H1 (cell line): ENCODE measurements at regions not wholly inside any gene's neighbourhood (a gene's known extent, or its start where the extent isn't known, plus 50 kb on each side); places are given as distances from the start of the nearest gene placed in this dataset.

Source experiments
- MAFK ChIP-seq: IDR thresholded peaks from 2 replicates; pipeline ENCODE4 v1.6.1; 2012; ENCODE audit warnings: low read depth, mild to moderate bottlenecking, improper control_type of control experiment, low read length
- NANOG ChIP-seq: IDR thresholded peaks from 2 replicates; pipeline ENCODE4 v1.6.1; 2011; ENCODE audit warnings: low read length, low read depth, mild to moderate bottlenecking, inconsistent platforms; ENCODE audit not compliant: insufficient read depth, poor library complexity, severe bottlenecking
- POU5F1 ChIP-seq: IDR thresholded peaks from 2 replicates; pipeline ENCODE4 v1.6.1; 2011; ENCODE audit warnings: low read depth, mild to moderate bottlenecking, low read length, moderate library complexity
- SIRT6 ChIP-seq: IDR thresholded peaks from one replicate; pipeline ENCODE4 v1.7.1; 2012; ENCODE audit warnings: low read length, inconsistent platforms
- SIX5 ChIP-seq: IDR thresholded peaks from 2 replicates; pipeline ENCODE4 v1.6.1; 2011; ENCODE audit warnings: mild to moderate bottlenecking, low read depth, low read length
- TF ChIP-seq, protein P1 (sequence below), 3 experiments: IDR thresholded peaks; 1 replicate in 2 of 3; 2 replicates in 1 of 3; pipeline versions ENCODE4 v1.5.1 to v1.6.1; 2011; ENCODE audit warnings: low read length in 3 of 3, mild to moderate bottlenecking in 3 of 3, inconsistent platforms in 2 of 3, low read depth in 1 of 3, moderate library complexity in 1 of 3; ENCODE audit not compliant: insufficient read depth in 1 of 3; ENCODE audit errors: control extremely low read depth in 1 of 3
- TF ChIP-seq, protein P2 (sequence below): IDR thresholded peaks from 2 replicates; pipeline ENCODE4 v1.6.1; 2012; ENCODE audit warnings: inconsistent platforms

DNA sequence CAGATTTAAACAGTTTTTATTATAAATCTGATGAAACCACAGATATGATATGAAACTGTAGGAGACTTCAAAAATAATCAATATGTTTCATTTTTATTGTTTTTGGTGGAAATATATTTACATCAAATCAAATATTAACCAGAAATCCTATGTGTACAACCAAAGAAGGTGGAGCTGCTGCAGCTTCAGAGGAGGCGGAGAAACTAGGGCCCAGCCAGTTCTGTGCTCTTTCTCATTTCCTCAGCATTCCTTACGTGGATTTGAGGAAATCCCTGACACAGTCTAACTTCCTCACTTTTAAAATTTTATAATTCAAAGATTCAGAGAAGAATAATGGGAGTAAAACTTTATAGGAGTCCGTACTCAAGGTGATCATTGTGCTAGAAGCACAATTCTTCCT, 610.7 kb upstream of the CPXCR1 start (continued):
- TF ChIP-seq, protein P1, sequence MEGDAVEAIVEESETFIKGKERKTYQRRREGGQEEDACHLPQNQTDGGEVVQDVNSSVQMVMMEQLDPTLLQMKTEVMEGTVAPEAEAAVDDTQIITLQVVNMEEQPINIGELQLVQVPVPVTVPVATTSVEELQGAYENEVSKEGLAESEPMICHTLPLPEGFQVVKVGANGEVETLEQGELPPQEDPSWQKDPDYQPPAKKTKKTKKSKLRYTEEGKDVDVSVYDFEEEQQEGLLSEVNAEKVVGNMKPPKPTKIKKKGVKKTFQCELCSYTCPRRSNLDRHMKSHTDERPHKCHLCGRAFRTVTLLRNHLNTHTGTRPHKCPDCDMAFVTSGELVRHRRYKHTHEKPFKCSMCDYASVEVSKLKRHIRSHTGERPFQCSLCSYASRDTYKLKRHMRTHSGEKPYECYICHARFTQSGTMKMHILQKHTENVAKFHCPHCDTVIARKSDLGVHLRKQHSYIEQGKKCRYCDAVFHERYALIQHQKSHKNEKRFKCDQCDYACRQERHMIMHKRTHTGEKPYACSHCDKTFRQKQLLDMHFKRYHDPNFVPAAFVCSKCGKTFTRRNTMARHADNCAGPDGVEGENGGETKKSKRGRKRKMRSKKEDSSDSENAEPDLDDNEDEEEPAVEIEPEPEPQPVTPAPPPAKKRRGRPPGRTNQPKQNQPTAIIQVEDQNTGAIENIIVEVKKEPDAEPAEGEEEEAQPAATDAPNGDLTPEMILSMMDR (IDR thresholded peaks at IDR 0.05; ENCODE audit: control extremely low read depth in 1 of 3, insufficient read depth in 1 of 3, low read depth in 1 of 3, low read length in 3 of 3): no peak
- TF ChIP-seq POU5F1: no peak
- TF ChIP-seq SIX5: no peak
- TF ChIP-seq NANOG: no peak
- TF ChIP-seq SIRT6: no peak
- no peak for TF ChIP-seq MAFK
- TF ChIP-seq, protein P2, sequence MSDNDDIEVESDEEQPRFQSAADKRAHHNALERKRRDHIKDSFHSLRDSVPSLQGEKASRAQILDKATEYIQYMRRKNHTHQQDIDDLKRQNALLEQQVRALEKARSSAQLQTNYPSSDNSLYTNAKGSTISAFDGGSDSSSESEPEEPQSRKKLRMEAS: no peak
